ENCODE measurements at regions not wholly inside any gene's neighbourhood (a gene's known extent, or its start where the extent isn't known, plus 50 kb on each side); places are given as distances from the start of the nearest gene placed in this dataset.
"Not testable (repeated sequence)": the region's sequence is repeated elsewhere in the genome, so short reads cannot be mapped to it uniquely, and the experiment has no call there.

DNA sequence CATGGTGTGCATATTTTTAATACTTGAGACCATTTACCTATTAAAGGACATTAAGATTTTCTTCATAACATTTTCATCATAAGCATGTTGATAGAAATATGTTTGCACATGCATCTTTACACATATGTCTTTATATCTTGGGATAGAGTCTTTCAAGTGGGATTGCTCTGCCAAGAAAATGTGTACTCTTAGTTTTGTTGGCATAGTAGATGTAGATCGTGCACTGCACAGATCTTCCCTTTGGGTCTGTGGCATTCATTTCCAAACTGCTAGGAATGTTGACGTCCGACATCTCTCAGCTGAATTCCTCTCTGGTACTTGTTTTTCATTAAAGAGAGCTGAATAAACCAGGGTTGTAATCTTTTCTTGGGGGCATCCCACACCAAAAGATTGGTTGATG is 183.2 kb upstream of the RPRM start:
- no peak overlapping the region for H3K27ac Mint-ChIP-seq

DNA sequence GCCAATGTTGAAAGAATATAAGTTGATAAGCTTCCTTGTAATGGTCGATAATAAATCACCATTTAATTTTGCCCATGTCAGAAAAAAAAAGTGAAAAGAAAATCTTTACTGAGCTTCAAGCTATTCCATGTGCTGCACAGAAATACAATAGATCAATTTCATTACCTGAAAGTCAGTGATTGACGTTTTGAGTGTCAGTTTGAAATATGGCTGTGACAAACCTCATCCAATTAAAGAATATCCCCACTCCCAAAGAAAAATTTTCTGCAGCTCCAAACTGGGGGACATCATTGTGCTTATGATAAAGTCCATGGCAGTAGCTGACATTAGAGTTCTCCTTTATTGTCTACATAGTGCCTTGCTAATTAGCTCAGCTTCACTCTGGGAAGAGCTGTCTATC is 184.8 kb upstream of the RPRM start:
- Mint-ChIP-seq H3K27me3 (no peaks in the 10 kb centered on the region), H3K9me3 (no peaks in the 10 kb centered on the region), H3K4me1 (ENCODE audit: unreplicated experiment) (no peaks in the 10 kb centered on the region), H3K4me3 (no peak overlapping the region), H3K27ac (no peak overlapping the region), H3K36me3 (no peaks in the 10 kb centered on the region)
- TF ChIP-seq CTCF (conservative IDR thresholded peaks at IDR 0.05) = no peak
- DNase-seq (ENCODE audit: extremely low spot score, unreplicated experiment) = no peak

More for the DNA sequence above, 183.2 kb upstream of the RPRM start:
- Mint-ChIP-seq H3K27me3 (no peaks in the 10 kb centered on the region), H3K4me3 (no peak overlapping the region), H3K36me3 (no peaks in the 10 kb centered on the region), H3K4me1 (ENCODE audit: unreplicated experiment) (no peaks in the 10 kb centered on the region), H3K9me3 (no peaks in the 10 kb centered on the region)
- TF ChIP-seq CTCF (conservative IDR thresholded peaks at IDR 0.05) = no peak
- DNase-seq (ENCODE audit: extremely low spot score, unreplicated experiment) = no peak

DNA sequence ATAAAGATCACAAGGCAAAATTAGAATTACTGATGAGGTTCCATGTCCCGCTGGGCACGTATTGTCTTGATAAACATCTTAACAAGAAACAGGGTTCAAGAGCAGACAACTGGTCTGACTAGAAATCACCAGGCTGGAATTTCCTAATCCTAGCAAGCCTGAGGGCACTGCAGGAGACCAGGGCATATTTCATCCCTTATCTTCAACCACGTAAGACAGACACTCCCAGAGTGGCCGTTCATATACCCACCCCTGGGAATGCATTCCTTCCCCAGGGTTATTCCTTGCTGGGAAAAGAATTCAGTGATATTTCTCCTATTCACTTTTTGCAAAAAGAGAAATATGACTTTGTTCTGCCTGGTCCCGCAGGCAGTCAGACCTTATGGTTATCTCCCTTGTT is 185.4 kb upstream of the RPRM start:
- not testable (repeated sequence) for DNase-seq (ENCODE audit: extremely low spot score, unreplicated experiment); H3K27me3 Mint-ChIP-seq; H3K4me1 Mint-ChIP-seq (ENCODE audit: unreplicated experiment); H3K9me3 Mint-ChIP-seq; H3K27ac Mint-ChIP-seq; H3K36me3 Mint-ChIP-seq; H3K4me3 Mint-ChIP-seq

DNA sequence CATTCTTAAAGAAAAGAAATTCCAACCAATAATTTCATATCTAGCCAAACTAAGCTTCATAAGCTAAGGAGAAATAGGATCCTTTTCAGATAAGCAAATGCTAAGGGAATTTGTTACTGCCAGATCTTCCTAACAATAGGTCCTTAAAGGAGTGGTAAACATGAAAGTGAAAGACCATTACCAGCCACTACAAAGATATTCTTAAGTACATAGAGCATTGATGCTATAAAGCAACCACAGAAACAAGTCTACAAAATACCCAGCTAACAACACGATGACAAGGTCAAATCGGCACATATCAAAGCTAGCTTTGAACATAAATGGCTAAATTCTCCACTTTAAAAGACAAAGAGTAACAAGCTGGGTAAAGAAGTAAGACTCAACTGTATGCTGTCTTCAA is 188.9 kb upstream of the RPRM start:
- H3K27ac Mint-ChIP-seq = no peak overlapping the region
- no peak overlapping the region for H3K4me3 Mint-ChIP-seq
- no peaks in the 10 kb centered on the region for H3K4me1 Mint-ChIP-seq (ENCODE audit: unreplicated experiment)
- H3K9me3 Mint-ChIP-seq = no peaks in the 10 kb centered on the region
- no peak for TF ChIP-seq CTCF (conservative IDR thresholded peaks at IDR 0.05)
- no peaks in the 10 kb centered on the region for H3K27me3 Mint-ChIP-seq
- no peaks in the 10 kb centered on the region for H3K36me3 Mint-ChIP-seq
- no peak for DNase-seq (ENCODE audit: extremely low spot score, unreplicated experiment)

DNA sequence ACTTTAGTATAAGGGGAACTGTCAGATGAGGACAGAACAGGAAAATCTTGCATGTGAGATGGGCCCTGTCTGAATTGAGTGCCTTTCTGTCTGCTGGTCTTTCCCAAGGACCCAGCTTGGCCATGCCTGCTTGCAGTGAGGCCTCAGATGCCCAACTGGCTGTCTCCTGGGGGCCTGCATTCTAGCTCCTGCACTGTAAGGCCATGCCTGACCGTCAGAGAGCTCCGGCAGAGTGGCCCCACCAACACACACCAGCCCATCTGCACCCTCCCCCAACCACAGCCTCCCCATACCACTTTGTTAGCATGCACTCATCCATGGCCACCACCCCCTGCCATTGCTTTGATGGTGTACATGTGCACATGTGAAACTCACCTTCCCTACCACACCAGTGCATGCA is 190.4 kb upstream of the RPRM start:
- Mint-ChIP-seq H3K36me3 (no peaks in the 10 kb centered on the region), H3K27ac (no peak overlapping the region), H3K4me1 (ENCODE audit: unreplicated experiment) (no peaks in the 10 kb centered on the region), H3K27me3 (no peaks in the 10 kb centered on the region), H3K9me3 (no peaks in the 10 kb centered on the region), H3K4me3 (no peak overlapping the region)
- DNase-seq (ENCODE audit: extremely low spot score, unreplicated experiment) = no peak
- no peak for TF ChIP-seq CTCF (conservative IDR thresholded peaks at IDR 0.05)

DNA sequence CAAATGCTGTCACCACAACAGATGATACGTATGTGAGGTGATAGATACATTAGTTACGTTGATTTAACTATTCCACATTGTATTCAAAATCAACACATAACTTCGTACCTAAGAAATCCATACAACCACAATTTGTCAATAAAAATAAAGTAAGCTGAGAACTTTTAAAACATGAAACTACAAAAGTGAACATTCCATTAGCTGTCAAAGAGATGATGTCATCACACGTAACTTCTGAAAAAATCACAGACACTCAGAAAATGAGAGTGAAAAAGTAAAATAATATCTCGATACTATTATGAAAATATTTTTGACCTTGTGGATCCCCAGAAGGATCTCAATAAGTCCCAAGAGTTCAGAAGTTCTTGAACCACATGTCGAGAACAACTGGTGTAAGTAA is 161.6 kb upstream of the GALNT13 start:
- no peak overlapping the region for H3K27ac Mint-ChIP-seq
- no peaks in the 10 kb centered on the region for H3K36me3 Mint-ChIP-seq
- TF ChIP-seq CTCF (conservative IDR thresholded peaks at IDR 0.05) = no peak
- H3K4me1 Mint-ChIP-seq (ENCODE audit: unreplicated experiment) = no peaks in the 10 kb centered on the region
- no peaks in the 10 kb centered on the region for H3K9me3 Mint-ChIP-seq
- no peaks in the 10 kb centered on the region for H3K27me3 Mint-ChIP-seq
- no peak overlapping the region for H3K4me3 Mint-ChIP-seq
- DNase-seq (ENCODE audit: extremely low spot score, unreplicated experiment) = no peak

Data from type B pancreatic cell (in vitro differentiated cells).